H9 (cell line): ENCODE measurements at regions not wholly inside any gene's neighbourhood (a gene's known extent, or its start where the extent isn't known, plus 50 kb on each side); places are given as distances from the start of the nearest gene placed in this dataset.

Experiments used
- DNase-seq: peaks from one replicate; pipeline ENCODE4 v3.0.0-alpha.2; 2017
- H2AFZ ChIP-seq: one replicate; pipeline ENCODE4 v1.6.1; 2013; ENCODE audit warnings: mild to moderate bottlenecking, low read length, control low read depth, moderate library complexity
- H2AK5ac ChIP-seq: 2 replicates; pipeline ENCODE4 v1.6.1; 2013; ENCODE audit warnings: low read length, control low read depth, mixed read lengths; ENCODE audit not compliant: insufficient read length
- H2BK120ac ChIP-seq: one replicate; pipeline ENCODE4 v1.6.1; 2013; ENCODE audit warnings: low read depth, mild to moderate bottlenecking, low read length, control low read depth, inconsistent platforms; ENCODE audit not compliant: poor library complexity, severe bottlenecking
- H2BK12ac ChIP-seq: 2 replicates; pipeline ENCODE4 v1.6.1; 2013; ENCODE audit warnings: low read length, control low read depth, mixed read lengths, low read depth; ENCODE audit not compliant: insufficient read length
- H2BK15ac ChIP-seq: 2 replicates; pipeline ENCODE4 v1.6.1; 2013; ENCODE audit warnings: low read depth, low read length, control low read depth
- H2BK20ac ChIP-seq: one replicate; pipeline ENCODE4 v1.6.1; 2013; ENCODE audit warnings: low read depth, mild to moderate bottlenecking, low read length, control low read depth, inconsistent platforms; ENCODE audit not compliant: poor library complexity, severe bottlenecking
- H2BK5ac ChIP-seq: 2 replicates; pipeline ENCODE4 v1.6.1; 2013; ENCODE audit warnings: low read length, control low read depth, mixed read lengths; ENCODE audit not compliant: insufficient read length
- H3K14ac ChIP-seq: 2 replicates; pipeline ENCODE4 v1.6.1; 2013; ENCODE audit warnings: low read length, control low read depth; ENCODE audit not compliant: insufficient read depth
- H3K18ac ChIP-seq: 2 replicates; pipeline ENCODE4 v1.6.1; 2013; ENCODE audit warnings: low read depth, mild to moderate bottlenecking, mixed read lengths, low read length, control low read depth; ENCODE audit not compliant: insufficient read length
- H3K23ac ChIP-seq: 2 replicates; pipeline ENCODE4 v1.6.1; 2013; ENCODE audit warnings: low read length, control low read depth, mixed read lengths, low read depth; ENCODE audit not compliant: insufficient read length
- H3K23me2 ChIP-seq: 2 replicates; pipeline ENCODE4 v1.6.1; 2013; ENCODE audit warnings: low read depth, mild to moderate bottlenecking, mixed read lengths, low read length, control low read depth; ENCODE audit not compliant: insufficient read length, poor library complexity, severe bottlenecking
- H3K27ac ChIP-seq: 2 replicates; pipeline ENCODE4 v1.5.1; 2013; ENCODE audit warnings: low read length, control low read depth, mixed read lengths, low read depth; ENCODE audit not compliant: insufficient read length
- H3K27me3 ChIP-seq: 2 replicates; pipeline ENCODE4 v1.6.1; 2013; ENCODE audit warnings: low read length, control low read depth, inconsistent platforms; ENCODE audit not compliant: insufficient read depth
- H3K4ac ChIP-seq: 2 replicates; pipeline ENCODE4 v1.6.1; 2013; ENCODE audit warnings: low read depth, mild to moderate bottlenecking, control low read depth, inconsistent platforms, low read length, moderate library complexity
- H3K4me1 ChIP-seq: 2 replicates; pipeline ENCODE4 v1.6.1; 2013; ENCODE audit warnings: low read length, control low read depth, inconsistent platforms; ENCODE audit not compliant: insufficient read depth
- H3K4me2 ChIP-seq: 2 replicates; pipeline ENCODE4 v1.6.1; 2013; ENCODE audit warnings: low read length, control low read depth, mixed read lengths; ENCODE audit not compliant: insufficient read length, insufficient read depth
- H3K56ac ChIP-seq: 2 replicates; pipeline ENCODE4 v1.6.1; 2013; ENCODE audit warnings: low read depth, mild to moderate bottlenecking, mixed read lengths, low read length, control low read depth; ENCODE audit not compliant: insufficient read length
- H3K79me1 ChIP-seq: 2 replicates; pipeline ENCODE4 v1.6.1; 2013; ENCODE audit warnings: low read depth, mild to moderate bottlenecking, moderate library complexity, low read length, control low read depth, inconsistent platforms; ENCODE audit not compliant: insufficient read depth, poor library complexity, severe bottlenecking
- H3K79me2 ChIP-seq: 2 replicates; pipeline ENCODE4 v1.6.1; 2013; ENCODE audit warnings: low read length, control low read depth, inconsistent platforms; ENCODE audit not compliant: insufficient read depth
- H3K9ac ChIP-seq: 2 replicates; pipeline ENCODE4 v1.6.1; 2013; ENCODE audit warnings: low read length, control low read depth, mixed read lengths; ENCODE audit not compliant: insufficient read length; ENCODE audit errors: extremely low read depth
- H3K9me3 ChIP-seq: one replicate; pipeline ENCODE4 v1.6.1; 2013; ENCODE audit warnings: low read depth, low read length, inconsistent platforms; ENCODE audit not compliant: control insufficient read depth
- H3T11ph ChIP-seq: one replicate; pipeline ENCODE4 v1.6.1; 2013; ENCODE audit warnings: mild to moderate bottlenecking, low read length, control low read depth, inconsistent platforms
- H4K20me1 ChIP-seq: one replicate; pipeline ENCODE4 v1.6.1; 2013; ENCODE audit not compliant: control insufficient read depth, insufficient read length, insufficient read depth
- H4K5ac ChIP-seq: 2 replicates; pipeline ENCODE4 v1.6.1; 2013; ENCODE audit warnings: low read depth, mild to moderate bottlenecking, mixed read lengths, low read length, control low read depth; ENCODE audit not compliant: insufficient read length
- H4K8ac ChIP-seq: replicated peaks from 2 replicates; pipeline ENCODE4 v1.6.1; 2013; ENCODE audit warnings: low read length, control low read depth, mixed read lengths, low read depth; ENCODE audit not compliant: insufficient read length
- H4K91ac ChIP-seq: 2 replicates; pipeline ENCODE4 v1.6.1; 2013; ENCODE audit warnings: low read depth, mild to moderate bottlenecking, moderate library complexity, mixed read lengths, low read length, control low read depth; ENCODE audit not compliant: insufficient read length
- H3K27ac Mint-ChIP-seq, 3 experiments: 2 replicates in 2 of 3; 3 replicates in 1 of 3; pipeline ENCODE4 v1.8.0; 2020 to 2021; ENCODE audit warnings: mixed read lengths in 3 of 3, mild to moderate bottlenecking in 1 of 3, moderate library complexity in 1 of 3
- H3K27me3 Mint-ChIP-seq: 2 replicates; pipeline ENCODE4 v1.8.0; 2021; ENCODE audit warnings: low read depth, mild to moderate bottlenecking, moderate library complexity, mixed read lengths
- H3K36me3 Mint-ChIP-seq, 3 experiments: 2 replicates in 2 of 3; 3 replicates in 1 of 3; pipeline ENCODE4 v1.8.0; 2020 to 2021; ENCODE audit warnings: low read depth in 3 of 3, mixed read lengths in 3 of 3; ENCODE audit not compliant: insufficient read depth in 1 of 3
- H3K4me1 Mint-ChIP-seq, 2 experiments: 2 replicates each; pipeline ENCODE4 v1.8.0; 2020; ENCODE audit warnings: mixed read lengths in 2 of 2
- H3K4me3 Mint-ChIP-seq, 2 experiments: 2 replicates in 1 of 2; 3 replicates in 1 of 2; pipeline ENCODE4 v1.8.0; 2020 to 2021; ENCODE audit warnings: mild to moderate bottlenecking in 2 of 2, mixed read lengths in 2 of 2, moderate library complexity in 1 of 2
- H3K9me3 Mint-ChIP-seq, 2 experiments: 2 replicates in 1 of 2; 3 replicates in 1 of 2; pipeline ENCODE4 v1.8.0; 2020; ENCODE audit warnings: mild to moderate bottlenecking in 2 of 2, mixed read lengths in 2 of 2, moderate library complexity in 1 of 2
- CTCF ChIP-seq: fragments of 200-600 bp; sonication (generic); conservative IDR thresholded peaks from 3 replicates; pipeline ENCODE4 v1.8.0; 2021; ENCODE audit warnings: antibody characterized with exemption, mild to moderate bottlenecking
- WGBS: extraction: QIAGEN DNeasy Blood & Tissue Kit; methylation state at CpG from one replicate; pipeline ENCODE4 v1.1.7; 2013; ENCODE audit warnings: missing lambda C conversion rate, low lambda C conversion rate, mixed read lengths; ENCODE audit not compliant: insufficient read length; ENCODE audit errors: extremely low coverage; 5-methylcytosine and 5-hydroxymethylcytosine counted together

DNA sequence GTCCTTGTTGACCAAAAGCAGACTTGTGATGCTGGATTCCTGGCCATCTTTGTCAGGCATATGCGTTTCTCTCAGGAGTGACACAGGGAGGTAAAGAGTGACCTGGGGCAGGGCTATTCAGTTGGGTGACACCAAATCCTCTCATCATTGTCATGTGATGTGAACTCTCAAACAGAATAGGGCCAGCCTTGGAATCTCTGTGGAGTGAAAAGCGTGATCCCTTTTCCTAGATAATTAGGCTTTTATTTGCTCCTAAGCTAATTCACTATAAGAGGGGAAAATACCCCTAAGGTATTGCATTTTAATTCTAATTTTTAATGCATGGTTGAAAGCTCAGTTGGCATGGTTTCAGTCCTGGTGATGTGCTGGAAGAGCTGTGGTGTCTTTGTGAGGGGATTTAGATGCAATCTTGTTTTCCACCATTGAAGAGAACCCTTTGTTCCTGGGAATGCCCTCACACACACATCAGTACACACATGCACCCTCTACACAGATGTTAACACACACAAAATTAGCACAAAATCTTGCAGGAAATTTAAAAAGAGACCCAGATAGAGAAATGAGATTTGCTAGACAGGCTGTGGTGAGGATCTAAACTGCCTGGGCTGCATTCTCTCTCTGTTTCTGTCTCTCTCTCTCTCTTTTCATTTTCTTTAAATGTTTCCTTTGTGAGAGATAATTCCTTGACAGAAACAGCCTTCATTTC lies 349.9 kb downstream of the TSN start:
- Histone ChIP-seq H3K79me1 (no peaks in the 10 kb centered on the region), H3K4me1 (no peaks in the 10 kb centered on the region), H3K79me2 (no peaks in the 10 kb centered on the region), H3K23ac (no peak overlapping the region), H3K9me3 (no peaks in the 10 kb centered on the region), H3K23me2 (no peaks in the 10 kb centered on the region), H3K14ac (no peak overlapping the region), H2BK5ac (no peak overlapping the region), H2AK5ac (no peak overlapping the region), H4K20me1 (no peaks in the 10 kb centered on the region), H2BK15ac (no peak overlapping the region), H4K91ac (no peak overlapping the region), H3K9ac (no peak overlapping the region), H3K56ac (no peak overlapping the region), H3K4me2 (no peak overlapping the region), H2BK12ac (no peak overlapping the region), H3K27me3 (no peaks in the 10 kb centered on the region; the same call in 1 of the 2 replicates), H3K18ac (no peak overlapping the region), H4K5ac (no peak overlapping the region), H4K8ac (no peak overlapping the region), H2BK20ac (no peak overlapping the region), H2BK120ac (no peak overlapping the region), H3K4ac (no peak overlapping the region), H3K27ac (no peak overlapping the region), H3T11ph (no peak overlapping the region), H2AFZ (no peak overlapping the region)
- DNase-seq = no peak
- H3K4me3 Mint-ChIP-seq = no peak overlapping the region
- H3K4me1 Mint-ChIP-seq = peaks cover 24 to 33% of the 10 kb centered on the region in 2 experiments
- peaks cover 3 to 25% (median 6%) of the 10 kb centered on the region in 3 experiments for H3K36me3 Mint-ChIP-seq
- H3K9me3 Mint-ChIP-seq = peaks cover 9 to 14% of the 10 kb centered on the region in 2 experiments
- no peak for TF ChIP-seq CTCF
- H3K27me3 Mint-ChIP-seq = no peaks in the 10 kb centered on the region; the same call in 1 of the 2 replicates
- WGBS = no CpG with 5 or more reads among the region's 2 CpGs
- H3K27ac Mint-ChIP-seq = no peak overlapping the region
